MM.1S (cell line): ENCODE measurements at regions not wholly inside any gene's neighbourhood (a gene's known extent, or its start where the extent isn't known, plus 50 kb on each side); places are given as distances from the start of the nearest gene placed in this dataset.

Source experiments
- CTCF ChIP-seq: fragments of 300-600 bp; sonication (generic); IDR thresholded peaks from 2 replicates; pipeline ENCODE4 v1.5.1; 2016; ENCODE audit warnings: antibody characterized with exemption, low read length, mixed read lengths
- EZH2 ChIP-seq: fragments of 300-600 bp; sonication (generic); optimal IDR thresholded peaks from 2 replicates; pipeline ENCODE3; 2017; ENCODE audit warnings: low read depth, mild to moderate bottlenecking, antibody characterized with exemption, low read length, mixed read lengths

DNA sequence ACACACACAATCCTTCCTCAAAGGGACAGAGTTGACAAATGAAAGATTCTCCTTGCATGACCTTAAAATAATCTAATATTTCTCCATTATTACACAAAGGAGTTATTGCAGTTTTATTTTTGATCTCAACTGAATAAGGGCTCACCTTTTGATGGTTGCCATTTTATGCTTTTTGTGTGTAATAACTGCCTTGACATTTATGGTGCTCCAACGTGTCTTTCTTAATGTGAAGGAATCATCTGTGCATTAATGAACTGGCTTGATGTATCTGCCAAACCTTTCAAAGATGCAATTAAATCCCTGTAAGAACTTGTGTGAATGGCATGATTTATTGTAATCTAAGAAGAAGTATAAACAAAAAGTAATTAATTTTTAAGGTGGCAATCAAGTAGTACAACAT is 1519.8 kb upstream of the CDH9 start:
- no peak for TF ChIP-seq CTCF
- no peak for TF ChIP-seq EZH2
